IPS-NIHi7 (cell line): ENCODE measurements at regions not wholly inside any gene's neighbourhood (a gene's known extent, or its start where the extent isn't known, plus 50 kb on each side); places are given as distances from the start of the nearest gene placed in this dataset.

Experiments
- DNase-seq: peaks from one replicate; pipeline ENCODE4 v3.0.0; 2012; ENCODE audit warnings: mixed read lengths; ENCODE audit errors: extremely low spot score

- DNase-seq: no peak
Measured at GRCh38 chr7:106196460-106197021, 84.4 kb upstream of the SYPL1 start.

DNA sequence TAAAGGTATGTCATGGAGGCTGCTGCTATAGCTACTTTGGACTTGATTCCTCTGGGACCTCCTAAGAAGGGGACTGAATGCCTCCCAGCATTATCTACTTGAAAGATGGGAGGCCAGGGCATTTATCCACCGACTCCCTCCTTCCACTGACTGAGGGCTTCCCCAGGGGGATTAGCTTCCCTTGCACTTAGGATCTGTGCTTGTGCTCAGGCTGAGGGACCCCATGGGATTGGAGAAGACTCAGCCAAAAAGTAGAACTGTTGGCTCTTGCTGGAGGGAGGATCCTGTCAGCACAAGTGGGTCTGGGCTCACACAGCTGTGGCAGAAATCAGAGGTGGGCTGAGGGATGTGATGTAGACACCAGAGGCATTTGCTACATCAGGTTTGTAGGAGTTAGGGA is 81.5 kb upstream of the SYPL1 start:
- DNase-seq: no peak

DNA sequence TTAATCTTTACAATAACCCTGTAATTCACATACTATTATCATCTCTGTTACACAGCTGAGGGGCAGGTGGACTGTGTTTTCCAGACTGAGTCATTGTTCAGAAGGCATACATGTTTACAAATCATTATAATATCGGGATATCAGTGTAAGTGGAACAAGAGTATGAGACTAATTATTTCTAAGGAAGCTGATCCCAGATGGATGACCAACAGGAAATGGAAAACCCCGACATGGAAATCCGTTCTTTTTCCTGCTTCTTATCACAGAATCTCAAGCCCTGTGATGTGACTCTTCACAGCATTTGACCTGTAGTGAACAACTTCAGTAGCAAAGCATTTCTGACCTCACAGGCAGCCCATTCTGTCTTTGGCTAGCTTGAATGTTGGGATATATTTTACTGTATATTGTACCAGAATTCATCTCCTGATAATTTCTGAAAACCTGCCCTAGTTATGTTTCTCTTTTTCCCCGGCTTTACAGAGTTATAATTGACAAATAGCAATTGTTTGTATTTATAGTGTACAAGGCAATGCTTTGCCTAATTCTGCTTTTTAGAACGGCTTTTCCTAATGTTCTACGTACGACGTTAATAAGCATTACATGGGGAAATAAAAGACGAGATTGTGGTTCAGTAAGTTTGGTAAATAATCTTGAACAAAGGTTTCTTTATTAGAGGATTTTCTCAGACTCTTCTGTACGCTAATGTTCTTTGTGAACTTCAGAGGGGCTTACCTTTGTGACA is 78.6 kb upstream of the SYPL1 start:
- DNase-seq: no peak

DNA sequence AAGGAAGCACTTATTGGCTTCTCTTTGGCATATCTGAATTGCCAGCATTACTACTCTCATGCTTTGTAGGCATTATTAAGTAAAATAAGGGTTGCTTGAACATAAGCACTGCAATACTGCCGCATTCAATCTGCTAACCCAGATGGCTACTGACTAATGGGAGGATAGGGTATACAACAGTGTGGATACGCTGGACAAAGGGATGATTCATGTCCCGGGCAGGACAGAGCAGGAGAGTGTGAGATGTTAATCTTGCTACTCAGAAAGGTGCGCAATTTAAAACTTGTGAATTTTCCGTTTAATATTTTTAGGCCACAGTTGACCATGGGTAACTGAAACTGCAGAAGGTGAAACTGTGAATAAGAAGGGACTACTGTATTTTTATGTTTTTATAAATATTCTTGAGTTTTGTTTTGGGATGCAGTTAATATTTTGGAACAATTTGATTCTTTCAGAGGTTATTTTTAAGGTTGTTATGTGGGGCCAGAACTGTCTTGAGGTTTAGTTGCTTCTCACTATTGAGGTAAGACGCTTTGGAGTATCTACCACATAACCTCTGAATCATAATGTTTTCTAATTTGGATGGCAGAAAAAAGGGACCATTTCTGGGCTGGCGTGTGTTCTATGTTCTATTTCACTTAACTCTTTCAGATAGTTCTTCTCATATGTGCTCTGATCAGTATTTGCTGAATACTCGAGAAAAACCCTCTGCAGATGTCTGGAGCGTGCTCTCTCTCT is 75.7 kb upstream of the SYPL1 start:
- no peak for DNase-seq

GRCh38 chr7:106185719-106186118 is 73.6 kb upstream of the SYPL1 start:
- no peak for DNase-seq

DNA sequence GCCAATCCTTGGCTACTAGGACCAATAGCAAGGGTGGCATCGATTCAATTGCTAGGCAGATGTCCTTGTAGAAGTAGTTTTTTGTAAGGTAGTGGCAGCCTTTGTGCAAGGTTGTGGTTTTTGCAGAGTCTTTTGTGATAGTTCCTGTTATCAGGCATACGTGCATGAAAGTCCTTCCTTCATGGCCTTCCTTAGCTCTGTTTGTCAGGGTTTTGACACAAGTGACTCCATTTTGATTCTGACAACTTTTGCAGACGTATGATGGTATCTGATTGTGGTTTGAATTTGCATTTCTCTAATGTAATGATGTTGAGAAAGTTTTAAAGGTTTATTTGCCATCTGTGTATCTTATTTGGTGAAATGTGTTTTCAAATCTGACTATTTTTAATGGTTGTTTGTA is 71.8 kb upstream of the SYPL1 start:
- DNase-seq: no peak

GRCh38 chr7:106182904-106183303 is 70.8 kb upstream of the SYPL1 start:
- DNase-seq: no peak

DNA sequence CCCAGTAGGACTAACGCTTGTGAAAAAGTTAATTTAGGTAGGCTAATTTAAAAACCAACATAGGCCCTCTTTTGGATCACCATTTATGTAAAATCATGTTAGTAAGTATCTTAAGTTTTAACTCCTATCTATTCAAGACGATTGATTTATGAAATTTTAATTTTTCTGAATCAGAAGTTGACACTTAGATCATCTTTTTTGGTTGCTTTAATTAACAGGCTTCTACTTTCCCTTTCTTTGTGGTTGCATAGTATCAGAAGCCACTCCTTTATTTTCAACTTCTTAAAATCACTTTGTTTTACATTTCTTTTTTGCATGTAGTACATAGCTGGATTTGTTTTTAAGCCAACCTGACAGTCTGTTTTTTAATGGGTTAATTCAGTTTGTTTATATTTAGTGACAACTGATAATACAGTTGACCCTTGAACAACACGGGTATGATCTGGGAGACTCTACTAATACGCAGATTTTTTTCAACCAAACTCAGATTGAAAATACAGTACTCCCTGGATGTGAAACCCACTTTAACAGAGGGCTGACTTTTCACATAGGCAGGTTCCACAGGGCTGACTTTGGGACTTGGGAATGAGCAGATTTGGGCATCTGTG is 69.7 kb upstream of the SYPL1 start:
- DNase-seq: no peak

GRCh38 chr7:106180721-106181120 is 68.6 kb upstream of the SYPL1 start:
- no peak for DNase-seq

DNA sequence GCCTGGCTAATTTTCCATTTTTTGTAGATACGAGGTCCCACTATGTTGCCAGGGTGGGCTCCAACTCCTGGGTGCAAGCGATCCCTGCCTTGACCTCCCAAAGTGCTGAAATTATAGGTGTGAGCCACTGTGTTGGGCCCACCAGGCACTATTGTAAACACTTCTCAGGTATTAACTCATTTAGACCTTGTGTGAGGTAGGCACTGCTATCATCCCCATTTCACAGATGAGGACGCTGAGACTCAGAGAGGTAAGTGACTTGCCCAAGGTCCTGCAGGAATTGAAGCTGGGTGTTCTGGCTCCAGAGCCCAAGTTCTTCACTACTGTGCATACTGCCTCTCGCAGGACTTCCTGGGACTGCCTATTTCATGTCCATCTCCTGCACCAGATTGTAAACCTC is 67.1 kb upstream of the SYPL1 start:
- no peak for DNase-seq

DNA sequence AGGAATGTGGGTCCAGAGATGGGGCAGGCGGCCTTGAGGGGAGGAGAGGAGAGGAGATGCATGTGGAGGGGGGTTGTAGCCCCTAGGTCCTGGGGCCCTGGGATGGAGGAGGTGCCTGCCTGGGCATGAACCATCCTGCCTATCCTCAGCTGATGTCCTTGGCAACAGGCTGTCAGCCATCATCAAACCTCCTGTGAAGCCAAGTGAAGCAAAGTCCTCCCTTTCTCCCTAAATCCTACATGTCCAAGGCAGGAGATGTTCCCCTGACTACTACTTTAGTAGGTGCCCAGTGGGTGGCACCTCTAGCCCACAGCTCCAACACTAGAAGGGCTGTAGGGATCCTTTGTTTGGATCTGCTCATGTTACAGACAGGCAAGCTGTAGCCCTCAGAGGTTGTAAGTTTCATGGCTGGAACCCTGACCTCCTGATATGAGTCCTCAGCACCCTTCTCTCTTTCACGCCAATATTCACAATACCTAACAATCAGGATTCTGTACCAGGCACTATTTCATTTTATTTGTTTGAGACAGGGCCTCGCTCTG is 66.6 kb upstream of the SYPL1 start:
- no peak for DNase-seq

DNA sequence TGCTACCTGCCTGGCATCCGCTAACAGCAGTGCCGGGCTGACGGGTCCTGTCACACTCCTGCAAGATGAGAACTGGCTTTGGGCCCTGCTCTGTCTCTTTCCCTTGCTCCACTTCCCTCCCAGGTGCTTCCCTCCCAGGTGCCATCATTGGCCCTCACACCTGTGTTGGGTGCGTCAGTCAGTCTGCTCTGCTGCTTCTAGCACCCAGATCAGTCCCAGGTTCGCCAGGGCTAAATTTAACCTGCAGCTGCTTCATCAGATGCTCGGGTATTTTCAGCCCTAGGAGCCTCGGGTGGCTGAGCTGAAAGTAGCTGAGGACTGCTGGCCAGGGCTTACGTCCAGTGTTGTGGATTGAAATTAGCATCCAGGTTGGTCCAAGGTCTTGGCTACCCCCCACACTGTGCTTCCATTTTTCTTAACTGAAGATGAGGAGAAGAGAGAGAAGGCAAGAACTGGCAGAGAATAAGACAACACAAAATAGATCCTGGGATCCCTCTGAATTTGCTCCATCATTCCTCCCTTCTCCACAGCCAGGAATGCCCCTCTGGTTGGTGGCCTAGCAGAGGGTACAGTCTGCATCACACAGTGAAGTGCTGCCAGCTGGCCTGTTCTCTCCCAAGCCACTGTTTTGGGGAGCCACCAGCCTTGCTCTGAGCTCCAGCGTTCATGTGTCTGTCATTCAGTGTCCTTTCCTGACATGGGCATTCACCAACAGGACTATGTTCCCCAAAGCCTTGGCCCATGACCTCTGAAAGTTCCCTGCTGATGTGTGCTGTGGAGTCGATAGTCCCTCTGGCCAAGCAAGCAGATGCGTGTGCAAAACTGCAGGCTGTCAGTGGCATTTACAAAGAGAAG is 65.9 kb upstream of the SYPL1 start:
- no peak for DNase-seq

DNA sequence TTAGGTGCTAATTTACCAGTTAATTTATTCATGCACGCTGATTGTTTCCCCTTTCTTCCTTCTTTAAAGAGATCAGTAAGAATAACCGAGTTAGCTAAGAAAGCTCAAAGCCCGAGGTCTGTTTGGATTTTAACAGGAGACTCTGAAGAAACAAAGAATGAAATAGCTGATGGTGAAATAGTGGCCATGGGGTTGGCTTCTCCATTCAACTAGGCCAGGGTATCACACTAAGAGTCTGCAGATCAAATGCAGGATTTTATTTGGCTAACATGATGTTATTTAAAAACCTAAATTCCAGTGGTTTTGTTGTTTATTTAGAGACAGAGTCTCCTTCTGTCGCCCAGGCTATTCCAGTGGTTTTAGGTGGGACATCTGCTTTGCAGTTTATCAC is 65.2 kb upstream of the SYPL1 start:
- no peak for DNase-seq

DNA sequence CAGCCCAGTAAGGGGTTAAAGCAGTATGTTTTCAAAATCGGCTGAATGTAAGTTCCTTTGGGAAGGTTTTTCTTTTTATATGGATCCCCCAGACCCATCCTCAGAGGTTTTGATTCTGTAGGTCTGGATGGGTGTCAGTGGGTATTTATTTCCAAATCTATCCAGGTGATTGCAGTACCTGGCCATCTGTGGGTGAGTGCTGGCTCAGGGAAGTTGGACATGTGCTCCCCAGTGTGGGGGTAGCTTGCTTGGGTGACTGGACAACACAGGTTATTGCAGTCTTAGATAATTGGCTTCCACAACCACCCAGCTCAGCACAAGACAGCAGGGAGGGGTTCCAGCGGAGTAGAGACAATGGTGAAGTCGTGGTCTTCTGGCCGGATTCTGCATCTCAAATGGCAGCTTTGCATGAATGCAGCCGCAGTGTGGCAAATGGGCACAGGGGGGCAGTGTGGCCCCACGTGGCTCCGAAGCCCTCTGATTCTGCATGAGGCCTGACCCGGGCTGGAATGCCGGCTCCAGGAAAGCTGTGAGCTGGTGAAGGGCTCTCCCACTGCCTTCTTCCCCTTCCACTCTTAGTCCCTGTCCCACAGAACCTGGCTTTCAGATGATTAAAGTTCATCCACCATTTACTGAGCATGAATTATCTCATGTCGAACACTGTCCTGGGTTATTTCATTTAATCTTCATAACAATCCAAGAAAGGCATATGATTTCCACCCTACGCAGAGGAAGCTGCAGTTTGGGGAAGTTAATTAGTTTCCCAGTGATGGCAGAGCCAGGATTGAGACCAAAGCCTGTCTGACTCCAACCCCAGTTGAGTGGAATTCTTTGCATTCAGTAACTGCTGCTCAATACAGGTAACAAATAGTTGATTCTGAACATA is 64.5 kb upstream of the SYPL1 start:
- peak; percentile 96 for DNase-seq

DNA sequence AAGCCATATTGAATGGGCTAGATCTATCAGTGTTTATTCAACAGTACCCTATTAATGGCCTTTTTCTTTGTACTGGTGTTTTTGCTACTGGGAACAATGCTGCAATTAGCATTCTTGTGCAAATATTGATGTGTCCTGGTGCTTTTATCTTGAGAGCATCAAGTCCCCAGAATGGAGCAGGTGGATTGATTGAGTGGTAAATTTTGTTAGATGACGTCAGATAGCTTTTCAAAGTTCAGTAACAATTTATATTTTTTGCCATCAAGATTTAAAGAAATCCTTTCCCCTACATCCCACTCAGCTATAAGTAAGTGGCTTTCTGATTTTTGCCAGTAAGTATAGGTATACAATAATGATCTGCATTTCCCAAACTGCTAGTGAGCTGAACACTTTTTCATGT is 63.4 kb upstream of the SYPL1 start:
- no peak for DNase-seq

GRCh38 chr7:106170651-106171050 is 58.5 kb upstream of the SYPL1 start:
- DNase-seq: no peak

- no peak for DNase-seq
Measured at GRCh38 chr7:106169821-106170610, 57.9 kb upstream of the SYPL1 start.

DNA sequence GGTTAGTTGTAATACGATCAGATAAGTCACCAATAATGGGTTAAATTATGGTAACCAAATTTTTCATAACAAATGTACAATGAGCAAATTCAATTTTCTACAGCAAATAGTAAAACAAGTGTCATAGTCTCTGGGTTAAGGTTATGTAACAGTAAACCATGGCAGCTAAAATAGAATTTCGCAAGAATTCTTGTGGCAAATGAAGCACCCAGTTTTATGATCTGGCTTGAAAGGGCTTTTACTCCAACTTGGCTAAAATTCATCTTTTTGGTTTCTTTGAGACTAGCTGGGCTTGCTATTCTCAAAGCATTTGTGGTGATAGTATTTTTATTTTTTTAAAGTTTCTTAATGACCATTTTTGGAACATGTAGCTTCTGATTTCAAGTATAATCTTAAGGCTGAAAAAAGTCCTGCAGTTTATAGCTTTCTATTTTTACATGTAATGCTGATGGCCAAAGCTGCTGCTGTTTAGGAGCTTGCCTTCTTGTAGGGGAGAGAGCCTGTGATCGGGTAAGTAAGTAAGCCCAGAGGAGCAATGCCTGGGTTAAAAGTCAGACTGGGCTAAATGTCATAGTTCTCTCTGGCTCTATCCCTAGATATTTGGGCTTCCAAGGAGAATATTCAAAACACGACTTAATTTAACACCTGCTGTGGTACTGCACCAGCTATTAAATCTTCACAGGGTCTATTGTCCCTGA is 55.5 kb upstream of the SYPL1 start:
- no peak for DNase-seq
